HUDEP-2 (cell line): ENCODE measurements at regions not wholly inside any gene's neighbourhood (a gene's known extent, or its start where the extent isn't known, plus 50 kb on each side); places are given as distances from the start of the nearest gene placed in this dataset.

Experiments
- DNase-seq, 76 experiments: peaks; one replicate each; lab custom pipeline; 2025; ENCODE audit not compliant: unreplicated experiment in 76 of 76; lab: John Stamatoyannopoulos, UW

GRCh38 chr3:44045476-44046275 lies 196.0 kb upstream of the TOPAZ1 start:
- peak in 7 of 76 experiments; percentile 3 to 25 (median 7) for DNase-seq

GRCh38 chr3:44047796-44048195 lies 193.9 kb upstream of the TOPAZ1 start:
- DNase-seq: no peak

GRCh38 chr3:44048196-44048924 lies 193.3 kb upstream of the TOPAZ1 start:
- DNase-seq: no peak

GRCh38 chr3:44048949-44049348 lies 192.7 kb upstream of the TOPAZ1 start:
- no peak for DNase-seq

- no peak for DNase-seq
Observed at GRCh38 chr3:44050101-44050500, 191.6 kb upstream of the TOPAZ1 start.

- no peak for DNase-seq
Observed at GRCh38 chr3:44050867-44051266, 190.8 kb upstream of the TOPAZ1 start.

GRCh38 chr3:44055951-44056350 lies 185.7 kb upstream of the TOPAZ1 start:
- DNase-seq: no peak

GRCh38 chr3:44056446-44057240 lies 185.0 kb upstream of the TOPAZ1 start:
- no peak for DNase-seq

GRCh38 chr3:44058022-44058867 lies 183.4 kb upstream of the TOPAZ1 start:
- no peak for DNase-seq

- no peak for DNase-seq
Observed at GRCh38 chr3:44058868-44059203, 182.8 kb upstream of the TOPAZ1 start.

- DNase-seq: no peak
Observed at GRCh38 chr3:44060164-44060563, 181.5 kb upstream of the TOPAZ1 start.

GRCh38 chr3:44061268-44061667 lies 180.4 kb upstream of the TOPAZ1 start:
- DNase-seq: no peak

GRCh38 chr3:44061961-44062360 lies 179.7 kb upstream of the TOPAZ1 start:
- DNase-seq: no peak

- no peak for DNase-seq
Observed at GRCh38 chr3:44065311-44066094, 176.2 kb upstream of the TOPAZ1 start.

- DNase-seq: no peak
Observed at GRCh38 chr3:44066806-44067205, 174.9 kb upstream of the TOPAZ1 start.

GRCh38 chr3:44067431-44067830 lies 174.3 kb upstream of the TOPAZ1 start:
- no peak for DNase-seq

- DNase-seq: no peak
Observed at GRCh38 chr3:44068753-44069152, 172.9 kb upstream of the TOPAZ1 start.

- no peak for DNase-seq
Observed at GRCh38 chr3:44069276-44069675, 172.4 kb upstream of the TOPAZ1 start.

GRCh38 chr3:44070841-44071546 lies 170.7 kb upstream of the TOPAZ1 start:
- DNase-seq: no peak
